Fibroblast of villous mesenchyme (primary cell): ENCODE measurements at regions not wholly inside any gene's neighbourhood (a gene's known extent, or its start where the extent isn't known, plus 50 kb on each side); places are given as distances from the start of the nearest gene placed in this dataset.

ENCODE experiments used
- DNase-seq: peaks from one replicate; pipeline ENCODE4 v3.0.0-alpha.2; 2010; ENCODE audit warnings: low read depth
- H3K4me3 ChIP-seq: 2 replicates; pipeline ENCODE4 v1.5.1; 2011; ENCODE audit warnings: low read depth, mild to moderate bottlenecking, low read length
- CTCF ChIP-seq: IDR thresholded peaks from 2 replicates; pipeline ENCODE4 v1.5.1; 2012; ENCODE audit warnings: low read depth, mild to moderate bottlenecking, low read length; ENCODE audit not compliant: insufficient read depth

DNA sequence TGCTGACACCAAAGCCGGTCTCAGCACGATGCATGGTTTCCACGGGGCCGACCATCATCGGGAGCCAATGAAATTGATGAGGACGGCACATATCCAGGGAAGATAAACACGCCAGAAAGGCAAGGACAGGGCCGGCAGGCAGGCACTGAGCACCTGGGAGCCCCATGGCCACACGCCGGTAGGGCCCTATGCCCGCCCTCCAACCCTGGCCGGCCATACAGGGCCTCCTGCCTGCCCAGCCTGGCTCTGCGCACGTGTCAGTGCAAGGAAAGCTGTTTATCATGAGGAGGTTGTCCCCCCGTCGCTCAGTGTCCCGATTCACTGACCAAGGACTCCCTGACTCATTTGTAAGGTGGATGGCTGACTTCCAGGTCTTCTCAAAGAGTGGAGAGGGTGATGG is 237.5 kb downstream of the GLI2 start:
- no peak for DNase-seq
- no peak for TF ChIP-seq CTCF
- no peak overlapping the region for H3K4me3 ChIP-seq

DNA sequence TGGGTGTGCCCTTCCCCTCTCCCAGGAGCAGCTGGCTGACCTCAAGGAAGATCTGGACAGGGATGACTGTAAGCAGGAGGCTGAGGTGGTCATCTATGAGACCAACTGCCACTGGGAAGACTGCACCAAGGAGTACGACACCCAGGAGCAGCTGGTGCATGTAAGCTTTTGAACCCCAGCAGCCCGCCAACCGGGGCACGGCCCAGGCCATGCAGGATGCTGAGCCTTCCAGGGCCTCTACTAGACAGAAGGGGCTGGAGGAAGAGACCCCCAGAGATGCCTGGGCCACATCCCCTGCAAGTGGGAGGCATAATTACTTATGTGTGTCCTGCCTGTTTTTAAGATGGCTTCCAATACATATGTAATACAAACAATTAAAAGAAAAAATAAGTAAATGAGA is 239.3 kb downstream of the GLI2 start:
- no peak for DNase-seq
- H3K4me3 ChIP-seq = no peak overlapping the region
- no peak for TF ChIP-seq CTCF

DNA sequence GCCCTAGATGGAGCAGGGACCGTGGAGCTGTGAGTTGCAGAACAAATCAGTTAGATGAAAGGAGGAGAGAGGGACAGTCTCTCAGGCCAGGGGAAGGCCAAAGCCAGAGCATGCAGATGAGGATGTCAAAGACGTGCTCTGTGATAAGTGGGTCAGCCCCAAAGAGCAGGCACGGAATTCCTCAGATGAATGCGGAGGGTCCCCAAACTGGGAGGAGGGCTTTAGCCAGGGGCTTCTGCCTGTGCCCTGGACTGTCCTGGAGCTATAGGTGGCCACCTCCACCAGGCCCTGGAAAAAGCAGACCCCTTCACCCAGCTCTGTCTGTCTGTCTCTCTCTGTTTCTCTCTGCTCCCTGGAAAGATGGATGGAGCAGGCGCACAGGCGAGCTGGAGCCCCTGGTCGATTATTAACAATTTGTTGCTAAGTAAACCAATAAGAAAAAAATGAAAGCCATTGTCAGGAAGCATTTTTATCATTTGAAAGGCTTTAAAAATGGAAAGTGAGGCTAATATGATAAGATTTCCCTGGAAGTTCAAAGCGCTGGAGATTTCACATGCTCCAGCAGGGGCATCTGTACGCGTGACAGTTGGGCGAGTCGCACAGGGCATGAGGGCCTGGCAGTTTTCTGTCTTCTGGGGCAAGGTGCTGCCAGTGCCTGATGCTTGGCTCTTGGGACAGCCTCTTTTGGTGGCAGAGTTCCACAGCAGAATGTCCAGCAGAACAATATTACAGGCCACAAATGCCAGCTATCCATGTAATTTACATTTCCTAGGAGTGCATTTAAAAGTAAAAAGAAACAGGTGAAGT is 241.0 kb downstream of the GLI2 start:
- H3K4me3 ChIP-seq = no peak overlapping the region
- DNase-seq = no peak
- TF ChIP-seq CTCF = no peak

DNA sequence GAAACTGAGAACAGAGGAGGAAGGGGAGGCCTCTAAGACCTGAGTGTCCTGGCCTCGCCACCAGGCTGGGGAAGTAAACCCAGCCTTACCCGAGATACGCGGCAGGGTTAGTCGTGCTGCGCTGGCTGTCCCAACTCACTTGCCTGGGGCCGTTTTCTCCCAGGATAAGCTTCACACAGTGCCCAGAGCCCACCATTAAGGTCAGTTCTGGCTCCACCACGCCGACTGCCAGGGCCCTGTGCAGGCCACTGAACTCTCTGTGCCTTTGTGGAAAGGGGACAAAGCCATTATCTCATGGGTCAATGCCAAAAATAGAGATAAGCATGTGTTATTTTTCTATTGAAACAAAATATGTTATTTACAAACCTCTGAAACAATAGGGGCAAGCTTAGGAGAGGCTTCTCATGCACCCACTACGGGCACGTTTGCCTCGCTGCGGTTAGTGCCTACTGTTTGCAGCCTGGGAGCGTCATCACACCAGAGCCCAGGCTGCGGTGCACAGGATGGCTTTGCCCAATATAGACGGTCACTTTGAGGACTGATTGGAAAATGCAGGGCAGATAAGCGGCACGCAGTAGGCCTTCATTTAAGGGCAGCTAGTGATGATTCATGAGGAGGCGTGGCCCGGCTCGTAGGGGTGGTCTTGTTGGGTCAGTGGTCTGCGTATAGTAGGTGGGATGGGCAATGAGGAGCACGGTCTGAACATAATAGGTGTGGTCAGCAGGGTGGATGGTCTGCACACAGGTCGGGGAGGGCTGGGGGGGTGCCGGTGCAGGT is 242.1 kb downstream of the GLI2 start:
- no peak overlapping the region for H3K4me3 ChIP-seq
- no peak for TF ChIP-seq CTCF
- no peak for DNase-seq

- no peak for TF ChIP-seq CTCF
- DNase-seq = peak; percentile 16
- no peak overlapping the region for H3K4me3 ChIP-seq
Observed at GRCh38 chr2:120978359-120979050, 242.8 kb downstream of the GLI2 start.

GRCh38 chr2:120979398-120979797 is 243.7 kb downstream of the GLI2 start:
- no peak for DNase-seq
- TF ChIP-seq CTCF = no peak
- no peak overlapping the region for H3K4me3 ChIP-seq
